SW 1271 (cell line): ENCODE measurements at regions not wholly inside any gene's neighbourhood (a gene's known extent, or its start where the extent isn't known, plus 50 kb on each side); places are given as distances from the start of the nearest gene placed in this dataset.
A peak's percentile ranks its signal among the peaks of the same experiment; 100 is the strongest.
"Not testable (repeated sequence)": the region's sequence is repeated elsewhere in the genome, so short reads cannot be mapped to it uniquely, and the experiment has no call there.

Experiments
- DNase-seq, 2 experiments: peaks; one replicate each; lab custom pipeline; 2025; lab: John Stamatoyannopoulos, UW

- not testable (repeated sequence) for DNase-seq
Observed at GRCh38 chr16:31581065-31581464, 53.4 kb downstream of the AHSP start.

- not testable (repeated sequence) for DNase-seq
Observed at GRCh38 chr16:31601737-31602384, 74.2 kb downstream of the AHSP start.

GRCh38 chr16:31618130-31618529 lies 90.4 kb downstream of the AHSP start:
- DNase-seq = no peak

GRCh38 chr16:31636433-31636832 lies 108.7 kb downstream of the AHSP start:
- DNase-seq = no peak

- no peak for DNase-seq
Observed at GRCh38 chr16:31641279-31641678, 113.6 kb downstream of the AHSP start.

- not testable (repeated sequence) for DNase-seq
Observed at GRCh38 chr16:31655674-31656073, 128.0 kb downstream of the AHSP start.

GRCh38 chr16:31664683-31665482 lies 137.2 kb downstream of the AHSP start:
- DNase-seq = no peak

GRCh38 chr16:31674686-31675085 lies 147.0 kb downstream of the AHSP start:
- no peak for DNase-seq

GRCh38 chr16:31676731-31677130 lies 149.0 kb downstream of the AHSP start:
- DNase-seq = no peak

GRCh38 chr16:31678649-31679325 lies 151.1 kb downstream of the AHSP start:
- DNase-seq = no peak

GRCh38 chr16:31689331-31689730 lies 161.6 kb downstream of the AHSP start:
- DNase-seq = not testable (repeated sequence)

- not testable (repeated sequence) for DNase-seq
Observed at GRCh38 chr16:31692338-31692737, 164.6 kb downstream of the AHSP start.

- DNase-seq = no peak
Observed at GRCh38 chr16:31693733-31694132, 166.0 kb downstream of the AHSP start.

- no peak for DNase-seq
Observed at GRCh38 chr16:31694461-31694860, 166.8 kb downstream of the AHSP start.

- no peak for DNase-seq
Observed at GRCh38 chr16:31695667-31696066, 168.0 kb downstream of the AHSP start.

GRCh38 chr16:31696968-31697743 lies 169.5 kb downstream of the AHSP start:
- peak in 1 of 2 experiments; percentile 56 for DNase-seq

- DNase-seq = no peak
Observed at GRCh38 chr16:31697744-31698125, 170.0 kb downstream of the AHSP start.

- DNase-seq = no peak
Observed at GRCh38 chr16:31698901-31699300, 171.2 kb downstream of the AHSP start.

GRCh38 chr16:31699601-31700000 lies 171.9 kb downstream of the AHSP start:
- DNase-seq = no peak

- peak in 1 of 2 experiments; percentile 74 for DNase-seq
Observed at GRCh38 chr16:31700200-31700529, 172.5 kb downstream of the AHSP start.

GRCh38 chr16:31700530-31701388 lies 172.8 kb upstream of the ZNF267 start:
- DNase-seq = peak in 1 of 2 experiments; percentile 40
